Endothelial cell (in vitro differentiated cells): ENCODE measurements at regions not wholly inside any gene's neighbourhood (a gene's known extent, or its start where the extent isn't known, plus 50 kb on each side); places are given as distances from the start of the nearest gene placed in this dataset.

Source experiments
- DNase-seq: peaks from one replicate; pipeline ENCODE4 v3.0.0; 2021; ENCODE audit warnings: low spot score
- H3K27ac Mint-ChIP-seq: one replicate; pipeline ENCODE4 v1.8.0; 2021; ENCODE audit warnings: mixed read lengths, inconsistent platforms; ENCODE audit not compliant: unreplicated experiment
- H3K27me3 Mint-ChIP-seq: one replicate; pipeline ENCODE4 v1.8.0; 2021; ENCODE audit warnings: mild to moderate bottlenecking, moderate library complexity, mixed read lengths, inconsistent platforms; ENCODE audit not compliant: unreplicated experiment
- H3K36me3 Mint-ChIP-seq: one replicate; pipeline ENCODE4 v1.8.0; 2021; ENCODE audit warnings: mild to moderate bottlenecking, low read depth, mixed read lengths, inconsistent platforms; ENCODE audit not compliant: unreplicated experiment
- H3K4me1 Mint-ChIP-seq: one replicate; pipeline ENCODE4 v1.8.0; 2021; ENCODE audit warnings: mild to moderate bottlenecking, mixed read lengths, inconsistent platforms; ENCODE audit not compliant: unreplicated experiment
- H3K4me3 Mint-ChIP-seq: one replicate; pipeline ENCODE4 v1.8.0; 2021; ENCODE audit warnings: mild to moderate bottlenecking, mixed read lengths, inconsistent platforms; ENCODE audit not compliant: unreplicated experiment
- H3K9me3 Mint-ChIP-seq: one replicate; pipeline ENCODE4 v1.8.0; 2021; ENCODE audit warnings: mixed read lengths, inconsistent platforms; ENCODE audit not compliant: unreplicated experiment
- CTCF ChIP-seq: fragments of 200-600 bp; sonication (generic); IDR thresholded peaks from one replicate; pipeline ENCODE4 v1.5.0; 2021; ENCODE audit warnings: antibody characterized with exemption; ENCODE audit not compliant: unreplicated experiment

DNA sequence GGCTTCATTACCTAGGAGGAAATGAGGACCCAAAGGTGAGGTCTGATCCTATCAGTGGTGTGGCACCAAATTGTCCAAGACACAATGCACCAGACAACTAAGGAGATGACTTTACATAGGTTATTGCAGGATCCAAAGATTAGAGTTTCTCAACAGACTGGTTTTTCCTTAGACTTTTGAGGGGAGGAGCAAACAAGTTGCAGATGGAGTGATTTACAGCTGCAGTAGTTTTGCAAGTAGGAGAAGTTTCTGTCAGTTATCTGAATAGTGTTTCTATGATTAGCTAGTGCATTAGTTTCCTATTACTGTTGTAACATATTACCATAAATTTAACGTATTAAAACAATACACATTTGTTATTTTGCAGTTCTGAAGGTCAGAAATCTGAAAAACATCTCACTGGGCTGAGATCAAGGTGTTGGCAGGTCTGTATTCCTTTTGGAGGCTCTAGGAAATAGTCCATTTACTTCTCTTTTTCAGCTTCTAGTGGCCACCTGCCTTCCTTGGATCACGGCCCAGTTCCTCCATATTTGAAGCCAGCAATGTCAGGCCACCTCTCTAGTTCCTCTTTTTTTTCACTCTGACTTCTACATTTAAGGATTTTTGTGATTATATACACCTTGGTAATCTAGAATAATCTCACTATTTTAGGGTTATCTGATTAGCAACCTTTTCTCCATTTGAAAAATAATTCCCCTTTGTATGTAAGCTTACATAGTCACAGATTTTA lies 994.9 kb downstream of the REEP3 start:
- Mint-ChIP-seq H3K4me1 (no peaks in the 10 kb centered on the region), H3K27me3 (no peaks in the 10 kb centered on the region), H3K4me3 (no peak overlapping the region), H3K36me3 (no peaks in the 10 kb centered on the region), H3K27ac (no peak overlapping the region), H3K9me3 (no peaks in the 10 kb centered on the region)
- DNase-seq: no peak
- no peak for TF ChIP-seq CTCF

DNA sequence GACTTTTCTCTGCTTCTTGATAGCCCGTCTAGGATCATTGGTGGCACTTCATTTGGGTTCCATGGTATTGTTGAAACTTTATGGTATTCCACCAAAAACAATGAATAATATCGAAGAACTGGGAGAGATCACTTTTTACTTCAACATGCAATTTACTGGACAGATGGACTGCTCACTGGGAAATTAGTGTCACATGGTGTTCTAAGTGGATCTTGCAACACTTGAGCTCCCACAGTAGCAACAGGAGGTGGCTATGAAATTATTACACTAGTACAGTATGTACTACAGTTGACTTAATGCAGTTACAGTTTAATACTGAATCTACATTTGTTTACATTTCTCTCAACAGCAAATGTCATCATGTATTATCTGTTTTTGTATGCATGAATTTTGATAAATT lies 997.3 kb downstream of the REEP3 start:
- no peak overlapping the region for H3K27ac Mint-ChIP-seq
- H3K4me3 Mint-ChIP-seq: no peak overlapping the region
- no peaks in the 10 kb centered on the region for H3K27me3 Mint-ChIP-seq
- DNase-seq: no peak
- no peaks in the 10 kb centered on the region for H3K4me1 Mint-ChIP-seq
- no peaks in the 10 kb centered on the region for H3K36me3 Mint-ChIP-seq
- no peaks in the 10 kb centered on the region for H3K9me3 Mint-ChIP-seq
- TF ChIP-seq CTCF: no peak

- Mint-ChIP-seq H3K9me3 (no peaks in the 10 kb centered on the region), H3K27me3 (no peaks in the 10 kb centered on the region), H3K4me3 (no peak overlapping the region), H3K27ac (no peak overlapping the region), H3K36me3 (no peaks in the 10 kb centered on the region), H3K4me1 (no peaks in the 10 kb centered on the region)
- no peak for DNase-seq
- TF ChIP-seq CTCF: no peak
Observed at GRCh38 chr10:64519427-64519826, 998.2 kb downstream of the REEP3 start.

- no peaks in the 10 kb centered on the region for H3K36me3 Mint-ChIP-seq
- no peaks in the 10 kb centered on the region for H3K27me3 Mint-ChIP-seq
- no peak for TF ChIP-seq CTCF
- no peak for DNase-seq
- no peaks in the 10 kb centered on the region for H3K4me1 Mint-ChIP-seq
- no peak overlapping the region for H3K27ac Mint-ChIP-seq
- no peak overlapping the region for H3K4me3 Mint-ChIP-seq
- H3K9me3 Mint-ChIP-seq: no peaks in the 10 kb centered on the region
Observed at GRCh38 chr10:64519831-64520230, 998.6 kb downstream of the REEP3 start.

GRCh38 chr10:64523065-64523759 lies 1002.0 kb downstream of the REEP3 start:
- Mint-ChIP-seq H3K27ac (no peak overlapping the region), H3K9me3 (no peaks in the 10 kb centered on the region), H3K36me3 (no peaks in the 10 kb centered on the region), H3K27me3 (no peaks in the 10 kb centered on the region), H3K4me1 (peaks cover under 1% of the 10 kb centered on the region), H3K4me3 (no peak overlapping the region)
- DNase-seq: no peak
- TF ChIP-seq CTCF: no peak
